ENCODE measurements at regions not wholly inside any gene's neighbourhood (a gene's known extent, or its start where the extent isn't known, plus 50 kb on each side); places are given as distances from the start of the nearest gene placed in this dataset.

DNA sequence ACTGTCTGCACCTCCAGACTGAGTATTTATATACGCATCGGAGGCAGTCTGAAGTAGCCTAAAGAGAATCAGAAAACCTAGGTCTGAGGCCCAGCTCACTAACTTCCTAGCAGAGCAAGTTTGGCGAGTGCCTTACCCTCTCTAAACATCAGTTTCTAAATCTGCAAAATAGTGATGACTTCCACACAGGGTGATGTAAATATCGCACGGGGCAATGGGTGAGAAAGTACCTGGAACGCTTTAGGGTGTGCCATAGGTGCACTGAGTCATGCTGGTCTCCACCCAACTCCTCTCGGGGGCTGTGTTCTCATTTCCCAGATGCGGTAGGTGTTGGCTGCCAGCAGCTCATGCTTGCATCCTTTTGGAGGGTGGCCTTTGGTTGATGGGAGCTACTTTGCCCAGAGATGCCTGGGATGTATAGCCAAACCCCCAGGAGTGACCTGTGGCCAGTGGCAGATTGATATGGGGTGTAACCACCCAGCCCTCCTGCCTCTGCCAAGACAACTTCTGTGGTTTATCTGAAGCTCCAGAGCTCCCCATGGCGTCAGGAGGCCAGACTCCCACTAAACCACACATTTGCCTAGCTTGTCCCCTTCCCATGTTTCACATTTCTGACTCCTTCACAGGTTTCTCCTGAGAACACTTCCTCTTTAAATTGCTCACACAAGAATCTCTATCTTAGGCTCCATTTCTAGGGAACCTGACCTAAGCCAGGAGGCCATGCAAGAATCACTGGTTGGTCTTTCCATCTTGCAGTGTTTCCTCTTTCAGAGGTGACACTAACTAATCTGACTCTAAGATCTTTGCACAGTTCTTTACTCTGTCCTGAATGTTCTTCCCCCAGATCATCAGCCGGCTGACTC is 62.0 kb upstream of the TUNAR start:
- in situ Hi-C loops (cut with MboI), result no loop called here
- Histone ChIP-seq H3K9me2 (ENCODE audit: insufficient read depth) (no peaks in the 10 kb centered on the region), H3K4me2 (ENCODE audit: unreplicated experiment) (no peak overlapping the region), H3K9ac (no peak overlapping the region), H3K27me3 (replicated peaks; ENCODE audit: insufficient read depth) (no peaks in the 10 kb centered on the region), H2AFZ (no peak overlapping the region), H3K79me2 (ENCODE audit: insufficient read depth) (no peaks in the 10 kb centered on the region), H3K4me3 (no peak overlapping the region), H3K36me3 (ENCODE audit: low read depth) (no peaks in the 10 kb centered on the region), H3K4me1 (ENCODE audit: insufficient read depth) (no peaks in the 10 kb centered on the region), H4K20me1 (ENCODE audit: insufficient read depth) (no peaks in the 10 kb centered on the region), H3K9me3 (ENCODE audit: low read depth) (no peaks in the 10 kb centered on the region), H3K27ac (no peak overlapping the region), H3F3A (ENCODE audit: insufficient read depth) (no peaks in the 10 kb centered on the region)
- 19 to 24% methylated on average over 10 of the region's 10 CpGs for WGBS, 2 experiments (ENCODE audit: low coverage in 1 of 2, low lambda C conversion rate in 2 of 2, missing lambda C conversion rate in 2 of 2)
- no peak for TF ChIP-seq EZH2phosphoT487 (IDR thresholded peaks at IDR 0.05; ENCODE audit: insufficient read depth, low read depth)
- no peak for TF ChIP-seq EZH2 (IDR thresholded peaks at IDR 0.05; ENCODE audit: insufficient read depth, poor library complexity, severe bottlenecking)
- no peak for DNase-seq

DNA sequence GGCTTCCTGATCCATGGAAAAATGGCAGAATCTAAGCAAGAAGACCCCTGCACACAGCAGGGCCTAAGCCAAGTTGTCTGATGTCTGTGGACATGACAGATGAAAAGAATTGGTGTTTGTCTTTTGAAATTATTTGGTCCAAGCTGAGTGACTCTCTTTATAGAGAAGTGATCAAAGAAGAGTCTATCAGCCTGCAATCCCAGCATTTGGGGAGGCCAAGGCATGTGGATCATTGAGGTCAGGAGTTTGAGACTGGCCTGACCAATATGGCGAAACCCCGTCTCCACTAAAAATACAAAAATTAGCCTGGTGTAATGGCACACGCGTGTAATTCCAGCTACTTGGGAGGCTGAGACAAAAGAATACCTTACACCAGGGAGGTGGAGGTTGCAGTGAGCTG is 64.8 kb upstream of the TUNAR start:
- no peaks in the 10 kb centered on the region for H3K36me3 ChIP-seq (ENCODE audit: low read depth)
- H3K4me3 ChIP-seq, result no peak overlapping the region
- no peak overlapping the region for H2AFZ ChIP-seq
- H3K79me2 ChIP-seq (ENCODE audit: insufficient read depth), result no peaks in the 10 kb centered on the region
- H3K27ac ChIP-seq, result no peak overlapping the region
- DNase-seq, result no peak
- H3K9me3 ChIP-seq (ENCODE audit: low read depth), result no peaks in the 10 kb centered on the region
- no peaks in the 10 kb centered on the region for H3F3A ChIP-seq (ENCODE audit: insufficient read depth)
- no peaks in the 10 kb centered on the region for H4K20me1 ChIP-seq (ENCODE audit: insufficient read depth)
- in situ Hi-C loops (cut with MboI), result no loop called here
- no peaks in the 10 kb centered on the region for H3K4me1 ChIP-seq (ENCODE audit: insufficient read depth)
- H3K9ac ChIP-seq, result no peak overlapping the region
- TF ChIP-seq EZH2 (IDR thresholded peaks at IDR 0.05; ENCODE audit: insufficient read depth, poor library complexity, severe bottlenecking) (no peak), EZH2phosphoT487 (IDR thresholded peaks at IDR 0.05; ENCODE audit: insufficient read depth, low read depth) (no peak)
- no peaks in the 10 kb centered on the region for H3K27me3 ChIP-seq (replicated peaks; ENCODE audit: insufficient read depth)
- no peaks in the 10 kb centered on the region for H3K9me2 ChIP-seq (ENCODE audit: insufficient read depth)
- no peak overlapping the region for H3K4me2 ChIP-seq (ENCODE audit: unreplicated experiment)
- 53 to 54% methylated on average over 4 of the region's 4 CpGs for WGBS, 2 experiments (ENCODE audit: low coverage in 1 of 2, low lambda C conversion rate in 2 of 2, missing lambda C conversion rate in 2 of 2)

GRCh38 chr14:95808371-95808770 is 68.3 kb upstream of the TUNAR start:
- TF ChIP-seq EZH2phosphoT487 (IDR thresholded peaks at IDR 0.05; ENCODE audit: insufficient read depth, low read depth) (no peak), EZH2 (IDR thresholded peaks at IDR 0.05; ENCODE audit: insufficient read depth, poor library complexity, severe bottlenecking) (no peak)
- Histone ChIP-seq H3K9me2 (ENCODE audit: insufficient read depth) (no peaks in the 10 kb centered on the region), H3K9ac (no peak overlapping the region), H3K9me3 (ENCODE audit: low read depth) (no peaks in the 10 kb centered on the region), H3K27me3 (replicated peaks; ENCODE audit: insufficient read depth) (no peaks in the 10 kb centered on the region), H3F3A (ENCODE audit: insufficient read depth) (no peaks in the 10 kb centered on the region), H3K4me2 (ENCODE audit: unreplicated experiment) (no peak overlapping the region), H3K4me3 (no peak overlapping the region), H3K27ac (no peak overlapping the region), H3K4me1 (ENCODE audit: insufficient read depth) (no peaks in the 10 kb centered on the region), H3K36me3 (ENCODE audit: low read depth) (no peaks in the 10 kb centered on the region), H3K79me2 (ENCODE audit: insufficient read depth) (no peaks in the 10 kb centered on the region), H4K20me1 (ENCODE audit: insufficient read depth) (no peaks in the 10 kb centered on the region), H2AFZ (no peak overlapping the region)
- in situ Hi-C loops (cut with MboI), result no loop called here
- WGBS, 2 experiments (ENCODE audit: low coverage in 1 of 2, low lambda C conversion rate in 2 of 2, missing lambda C conversion rate in 2 of 2), result 22 to 32% methylated on average over 1 of the region's 1 CpG
- DNase-seq, result no peak

- Histone ChIP-seq H3K4me2 (ENCODE audit: unreplicated experiment) (no peak overlapping the region), H3F3A (ENCODE audit: insufficient read depth) (no peaks in the 10 kb centered on the region), H3K4me1 (ENCODE audit: insufficient read depth) (no peaks in the 10 kb centered on the region), H3K27me3 (replicated peaks; ENCODE audit: insufficient read depth) (no peaks in the 10 kb centered on the region), H4K20me1 (ENCODE audit: insufficient read depth) (no peaks in the 10 kb centered on the region), H3K79me2 (ENCODE audit: insufficient read depth) (no peaks in the 10 kb centered on the region), H3K36me3 (ENCODE audit: low read depth) (no peaks in the 10 kb centered on the region), H3K9ac (no peak overlapping the region), H3K9me3 (ENCODE audit: low read depth) (no peaks in the 10 kb centered on the region), H2AFZ (no peak overlapping the region), H3K4me3 (no peak overlapping the region), H3K9me2 (ENCODE audit: insufficient read depth) (no peaks in the 10 kb centered on the region), H3K27ac (no peak overlapping the region)
- no peak for TF ChIP-seq EZH2phosphoT487 (IDR thresholded peaks at IDR 0.05; ENCODE audit: insufficient read depth, low read depth)
- no peak for TF ChIP-seq EZH2 (IDR thresholded peaks at IDR 0.05; ENCODE audit: insufficient read depth, poor library complexity, severe bottlenecking)
- 26 to 48% methylated on average over 5 of the region's 5 CpGs for WGBS, 2 experiments (ENCODE audit: low coverage in 1 of 2, low lambda C conversion rate in 2 of 2, missing lambda C conversion rate in 2 of 2)
- no peak for DNase-seq
- in situ Hi-C loops (cut with MboI), result no loop called here
Measured at GRCh38 chr14:95796788-95797187, 79.8 kb upstream of the TUNAR start.

Measured in GM23248 (cell line).